ENCODE measurements at regions not wholly inside any gene's neighbourhood (a gene's known extent, or its start where the extent isn't known, plus 50 kb on each side); places are given as distances from the start of the nearest gene placed in this dataset.

DNA sequence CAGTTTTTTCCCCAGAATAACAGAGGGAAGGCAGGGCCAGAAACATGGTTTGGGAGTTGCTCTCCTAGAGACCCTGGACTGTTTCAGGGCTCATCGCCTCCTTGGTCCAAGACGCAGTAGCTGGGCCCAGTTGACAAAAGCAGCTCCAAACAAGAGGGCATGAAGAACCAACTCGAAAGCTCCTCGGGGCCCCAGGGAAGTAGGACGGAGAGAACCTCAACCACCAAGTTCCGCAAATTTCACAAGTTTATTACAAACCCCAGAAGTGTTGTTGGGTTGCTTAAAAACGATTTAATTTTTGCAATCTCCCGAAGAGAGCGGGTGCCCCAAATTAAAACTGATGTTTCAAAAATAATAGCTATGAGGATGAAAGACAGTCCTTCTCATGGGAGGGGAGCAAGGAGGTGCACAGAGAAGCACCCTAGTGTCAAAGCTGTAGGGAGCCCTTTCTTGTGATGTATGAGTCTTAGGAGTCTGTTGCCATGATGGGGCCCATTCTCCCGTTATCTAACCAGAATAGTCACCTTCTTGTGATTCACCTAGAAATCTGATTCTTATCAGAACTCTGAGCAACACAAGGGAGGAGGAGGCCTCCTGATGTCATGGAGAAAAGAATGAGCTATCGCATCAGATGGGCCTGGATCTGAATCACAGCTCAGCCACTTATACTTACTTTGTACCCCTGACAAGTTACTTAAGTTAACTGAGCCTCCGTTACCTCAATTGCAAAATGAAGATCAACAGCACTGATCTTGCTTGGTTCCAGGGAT lies 165.7 kb upstream of the IRF2BP2 start:
- FAIRE-seq (no peak), DNase-seq (ENCODE audit: low read depth, low spot score) (no peak)
- no peak overlapping the region for H2AFZ ChIP-seq (ENCODE audit: control insufficient read depth, low read length)
- peaks cover 16% of the 10 kb centered on the region for H3K4me1 ChIP-seq (ENCODE audit: control insufficient read depth, extremely low read depth, insufficient read depth, low read length)
- H3K27ac ChIP-seq (ENCODE audit: control insufficient read depth, insufficient read depth, low read length) = no peak overlapping the region
- H3K79me2 ChIP-seq (ENCODE audit: control insufficient read depth, insufficient read depth, low read length) = no peaks in the 10 kb centered on the region
- no peak overlapping the region for H3K4me3 ChIP-seq (ENCODE audit: control insufficient read depth in 2 of 3, extremely low read depth in 1 of 3, insufficient read depth in 2 of 3, low read depth in 1 of 3, low read length in 3 of 3)
- peaks cover 22% of the 10 kb centered on the region for H3K27me3 ChIP-seq (ENCODE audit: control insufficient read depth, extremely low read depth, insufficient read depth, low read length)
- H3K9me3 ChIP-seq (ENCODE audit: control insufficient read depth, low read depth, low read length) = peaks cover 3% of the 10 kb centered on the region
- H4K20me1 ChIP-seq (ENCODE audit: control insufficient read depth, extremely low read depth, insufficient read depth, low read length) = no peaks in the 10 kb centered on the region
- H3K9ac ChIP-seq (ENCODE audit: control insufficient read depth, extremely low read depth, insufficient read depth, low read length) = no peak overlapping the region
- H3K4me2 ChIP-seq (ENCODE audit: control insufficient read depth, extremely low read depth, insufficient read depth, low read depth, low read length) = no peak overlapping the region
- dilution Hi-C loops (cut with MboI; ENCODE audit: extremely low pct_ligation_motif_present, low sequenced_read_pairs) = no loop called here
- TF ChIP-seq, protein P1, sequence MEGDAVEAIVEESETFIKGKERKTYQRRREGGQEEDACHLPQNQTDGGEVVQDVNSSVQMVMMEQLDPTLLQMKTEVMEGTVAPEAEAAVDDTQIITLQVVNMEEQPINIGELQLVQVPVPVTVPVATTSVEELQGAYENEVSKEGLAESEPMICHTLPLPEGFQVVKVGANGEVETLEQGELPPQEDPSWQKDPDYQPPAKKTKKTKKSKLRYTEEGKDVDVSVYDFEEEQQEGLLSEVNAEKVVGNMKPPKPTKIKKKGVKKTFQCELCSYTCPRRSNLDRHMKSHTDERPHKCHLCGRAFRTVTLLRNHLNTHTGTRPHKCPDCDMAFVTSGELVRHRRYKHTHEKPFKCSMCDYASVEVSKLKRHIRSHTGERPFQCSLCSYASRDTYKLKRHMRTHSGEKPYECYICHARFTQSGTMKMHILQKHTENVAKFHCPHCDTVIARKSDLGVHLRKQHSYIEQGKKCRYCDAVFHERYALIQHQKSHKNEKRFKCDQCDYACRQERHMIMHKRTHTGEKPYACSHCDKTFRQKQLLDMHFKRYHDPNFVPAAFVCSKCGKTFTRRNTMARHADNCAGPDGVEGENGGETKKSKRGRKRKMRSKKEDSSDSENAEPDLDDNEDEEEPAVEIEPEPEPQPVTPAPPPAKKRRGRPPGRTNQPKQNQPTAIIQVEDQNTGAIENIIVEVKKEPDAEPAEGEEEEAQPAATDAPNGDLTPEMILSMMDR (optimal IDR thresholded peaks at IDR 0.05 in 1 of 3, IDR thresholded peaks at IDR 0.05 in 1 of 3, conservative IDR thresholded peaks at IDR 0.05 in 1 of 3; ENCODE audit: extremely low read depth in 1 of 3, insufficient read depth in 2 of 3, low read length in 3 of 3) = no peak
- TF ChIP-seq EZH2 (IDR thresholded peaks at IDR 0.05; ENCODE audit: low read length) = no peak
- H3K36me3 ChIP-seq (ENCODE audit: control insufficient read depth in 2 of 2, extremely low read depth in 1 of 2, insufficient read depth in 2 of 2, low read length in 2 of 2) = no peaks in the 10 kb centered on the region
- no peaks in the 10 kb centered on the region for H3K9me1 ChIP-seq (ENCODE audit: control insufficient read depth, extremely low read depth, insufficient read depth, low read length)

DNA sequence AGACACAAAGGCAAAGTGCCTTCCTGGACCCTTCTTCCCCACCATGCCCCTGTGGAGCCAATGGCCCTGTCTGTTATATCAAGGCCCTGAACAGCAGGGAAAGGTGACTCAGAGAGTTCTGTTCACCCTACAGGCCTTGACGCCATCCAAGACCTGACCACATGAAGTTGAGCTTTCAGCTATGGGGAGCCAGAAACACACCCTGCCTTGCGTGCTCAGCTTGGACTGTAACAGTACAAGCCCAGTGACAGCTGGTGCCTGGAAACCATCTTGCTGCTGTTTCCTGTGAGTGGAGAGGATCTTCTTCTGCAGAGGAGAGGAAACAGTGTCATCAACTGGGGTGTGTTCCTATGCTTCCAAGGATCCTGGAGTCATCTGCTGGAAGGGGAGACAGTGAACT lies 165.0 kb upstream of the IRF2BP2 start:
- Histone ChIP-seq H3K4me3 (ENCODE audit: control insufficient read depth in 2 of 3, extremely low read depth in 1 of 3, insufficient read depth in 2 of 3, low read depth in 1 of 3, low read length in 3 of 3) (no peak overlapping the region), H3K4me2 (ENCODE audit: control insufficient read depth, extremely low read depth, insufficient read depth, low read depth, low read length) (no peak overlapping the region), H3K4me1 (ENCODE audit: control insufficient read depth, extremely low read depth, insufficient read depth, low read length) (peaks cover 16% of the 10 kb centered on the region), H3K27me3 (ENCODE audit: control insufficient read depth, extremely low read depth, insufficient read depth, low read length) (peaks cover 16% of the 10 kb centered on the region), H3K9ac (ENCODE audit: control insufficient read depth, extremely low read depth, insufficient read depth, low read length) (no peak overlapping the region), H3K36me3 (ENCODE audit: control insufficient read depth in 2 of 2, extremely low read depth in 1 of 2, insufficient read depth in 2 of 2, low read length in 2 of 2) (no peaks in the 10 kb centered on the region), H3K9me1 (ENCODE audit: control insufficient read depth, extremely low read depth, insufficient read depth, low read length) (no peaks in the 10 kb centered on the region), H2AFZ (ENCODE audit: control insufficient read depth, low read length) (no peak overlapping the region), H3K79me2 (ENCODE audit: control insufficient read depth, insufficient read depth, low read length) (no peaks in the 10 kb centered on the region), H3K27ac (ENCODE audit: control insufficient read depth, insufficient read depth, low read length) (no peak overlapping the region), H3K9me3 (ENCODE audit: control insufficient read depth, low read depth, low read length) (peaks cover 3% of the 10 kb centered on the region), H4K20me1 (ENCODE audit: control insufficient read depth, extremely low read depth, insufficient read depth, low read length) (no peaks in the 10 kb centered on the region)
- dilution Hi-C loops (cut with MboI; ENCODE audit: extremely low pct_ligation_motif_present, low sequenced_read_pairs) = no loop called here
- no peak for FAIRE-seq
- DNase-seq (ENCODE audit: low read depth, low spot score) = no peak
- TF ChIP-seq, protein P1 (optimal IDR thresholded peaks at IDR 0.05 in 1 of 3, IDR thresholded peaks at IDR 0.05 in 1 of 3, conservative IDR thresholded peaks at IDR 0.05 in 1 of 3; ENCODE audit: extremely low read depth in 1 of 3, insufficient read depth in 2 of 3, low read length in 3 of 3) = no peak
- TF ChIP-seq EZH2 (IDR thresholded peaks at IDR 0.05; ENCODE audit: low read length) = no peak
